K562 (cell line): ENCODE measurements at regions not wholly inside any gene's neighbourhood (a gene's known extent, or its start where the extent isn't known, plus 50 kb on each side); places are given as distances from the start of the nearest gene placed in this dataset.

ENCODE experiments used
- ATAC-seq: fragments of 200-7000 bp; cut with Tn5 transposase; 3 replicates; pipeline ENCODE4 v1.9.1; 2020; ENCODE audit warnings: moderate library complexity
- BruUV-seq: library from RNA; stranded (reverse); fragments of 400-500 nt; replicated peaks from 2 replicates; lab custom pipeline; 2021; lab: Mats Ljungman, UMichigan
- CTCF ChIA-PET: fragments of 300-600 bp; formaldehyde crosslinking; extraction: SDS; loops from one replicate; lab custom pipeline; 2021; ENCODE audit warnings: low intra/inter-chr PET ratio; lab: Yijun Ruan, JAX
- POLR2A ChIA-PET: fragments of 300-600, 350-650 bp; sonication (Branson Sonifier 250); formaldehyde crosslinking; extraction: SDS; loops from one replicate; lab custom pipeline; 2021; ENCODE audit warnings: antibody characterized with exemption, inconsistent platforms; lab: Yijun Ruan, JAX
- DNase-seq, 4 experiments: peaks; one replicate each; pipeline versions ENCODE4 v3.0.0 to v3.0.0-alpha.2; 2011 to 2018; ENCODE audit warnings: low spot score in 3 of 4, mixed read lengths in 3 of 4; ENCODE audit errors: extremely low read depth in 1 of 4
- FAIRE-seq: peaks from 2 replicates; lab custom pipeline; 2011; peaks lifted over from hg19 to GRCh38; lab: Jason Lieb, UNC
- H2AFZ ChIP-seq: 2 replicates; pipeline ENCODE4 v1.6.0; 2011; ENCODE audit warnings: low read depth, low read length, control low read depth, inconsistent platforms
- H3K27ac ChIP-seq: fragments of 200-600 bp; 3 replicates; pipeline ENCODE4 v1.8.0; 2011; ENCODE audit warnings: low read depth, mild to moderate bottlenecking, control low read depth, inconsistent platforms, low read length, moderate library complexity, mixed read lengths; ENCODE audit errors: extremely low read depth
- H3K27me3 ChIP-seq, 2 experiments: fragments of 300-600 bp in 1 of 2; 2 replicates in 1 of 2; 3 replicates in 1 of 2; pipeline versions ENCODE4 v1.6.0 to v1.8.0; 2011; ENCODE audit warnings: inconsistent platforms in 2 of 2, low read length in 2 of 2, mild to moderate bottlenecking in 1 of 2, mixed read lengths in 1 of 2, moderate library complexity in 1 of 2; ENCODE audit not compliant: control insufficient read depth in 2 of 2, insufficient read depth in 2 of 2
- H3K36me3 ChIP-seq: fragments of 300-600 bp; 3 replicates; pipeline ENCODE4 v1.8.0; 2011; ENCODE audit warnings: mild to moderate bottlenecking, low read length, inconsistent platforms; ENCODE audit not compliant: control insufficient read depth, insufficient read depth
- H3K4me1 ChIP-seq, 2 experiments: fragments of 200-600 bp in 1 of 2; replicated peaks in 1 of 2; 2 replicates in 1 of 2; 3 replicates in 1 of 2; pipeline versions ENCODE4 v1.5.1 to v1.8.0; 2011; ENCODE audit warnings: inconsistent platforms in 2 of 2, low read length in 2 of 2, mild to moderate bottlenecking in 1 of 2, mixed read lengths in 1 of 2, moderate library complexity in 1 of 2; ENCODE audit not compliant: control insufficient read depth in 2 of 2, insufficient read depth in 2 of 2
- H3K4me2 ChIP-seq: 2 replicates; pipeline ENCODE4 v1.6.1; 2011; ENCODE audit warnings: low read length, control low read depth, inconsistent platforms, mixed read lengths; ENCODE audit not compliant: insufficient read depth
- H3K4me3 ChIP-seq: fragments of 200-600 bp; sonication (generic), shearing (Covaris generic); 2 replicates; pipeline ENCODE4 v1.5.1; 2016; ENCODE audit warnings: control low read depth, inconsistent platforms
- H3K79me2 ChIP-seq: fragments of 200-600 bp; 3 replicates; pipeline ENCODE4 v1.8.0; 2011; ENCODE audit warnings: low read length, inconsistent platforms; ENCODE audit not compliant: control insufficient read depth, insufficient read depth
- H3K9ac ChIP-seq, 2 experiments: 2 replicates each; pipeline versions ENCODE4 v1.6.0 to v1.6.1; 2011; ENCODE audit warnings: low read depth in 2 of 2, low read length in 2 of 2, control low read depth in 1 of 2, inconsistent platforms in 1 of 2, mild to moderate bottlenecking in 1 of 2, mixed read lengths in 1 of 2; ENCODE audit not compliant: insufficient read depth in 1 of 2
- H3K9me1 ChIP-seq: one replicate; pipeline ENCODE4 v1.6.0; 2011; ENCODE audit warnings: inconsistent platforms, mild to moderate bottlenecking, low read length, moderate library complexity; ENCODE audit not compliant: control insufficient read depth, insufficient read depth
- H3K9me3 ChIP-seq: replicated peaks from 2 replicates; pipeline ENCODE4 v1.5.1; 2011; ENCODE audit warnings: low read depth, low read length, inconsistent platforms; ENCODE audit not compliant: control insufficient read depth, insufficient read depth
- H4K20me1 ChIP-seq: replicated peaks from 2 replicates; pipeline ENCODE4 v1.6.1; 2011; ENCODE audit warnings: low read length, inconsistent platforms, mixed read lengths; ENCODE audit not compliant: control insufficient read depth, insufficient read depth
- CHAMP1 ChIP-seq: fragments of 450-650 bp; IDR thresholded peaks from 2 replicates; pipeline ENCODE4 v1.6.1; 2016; ENCODE audit warnings: mild to moderate bottlenecking
- CHD4 ChIP-seq: fragments of 200-600 bp; sonication (generic); IDR thresholded peaks from 3 replicates; pipeline ENCODE4 v1.6.1; 2012; ENCODE audit warnings: low read depth, mild to moderate bottlenecking, mixed read lengths, low read length, inconsistent platforms; ENCODE audit not compliant: insufficient read depth, insufficient replicate concordance, poor library complexity, severe bottlenecking
- CREM ChIP-seq: IDR thresholded peaks from 2 replicates; pipeline ENCODE4 v1.6.1; 2014; ENCODE audit warnings: antibody characterized with exemption, low read depth
- EP300 ChIP-seq: IDR thresholded peaks from 2 replicates; pipeline ENCODE4 v1.6.1; 2012; ENCODE audit warnings: low read length, improper control_type of control experiment
- NR2C1 ChIP-seq, 2 experiments: fragments of 450-650 bp; IDR thresholded peaks; 2 replicates each; pipeline ENCODE4 v1.6.1; 2017; ENCODE audit warnings: mild to moderate bottlenecking in 2 of 2, antibody characterized with exemption in 1 of 2, inconsistent platforms in 1 of 2, missing compliant biosample characterization in 1 of 2, missing genetic modification characterization in 1 of 2
- POLR3G ChIP-seq: IDR thresholded peaks from 2 replicates; pipeline ENCODE4 v1.6.1; 2011; ENCODE audit not compliant: insufficient read length, insufficient replicate concordance; ENCODE audit errors: extremely low read depth
- SMARCB1 ChIP-seq: IDR thresholded peaks from 2 replicates; pipeline ENCODE4 v1.6.1; 2011; ENCODE audit warnings: improper control_type of control experiment, low read depth; ENCODE audit not compliant: insufficient read length
- TBP ChIP-seq: optimal IDR thresholded peaks from 2 replicates; pipeline ENCODE3; 2011; ENCODE audit warnings: low read depth, low read length, improper control_type of control experiment
- TCF7L2 ChIP-seq: fragments of 150-350 bp; IDR thresholded peaks from 2 replicates; pipeline ENCODE4 v1.6.1; 2016; ENCODE audit warnings: low read depth, mild to moderate bottlenecking, low read length, moderate library complexity
- ZKSCAN1 ChIP-seq: fragments of 150-350 bp; IDR thresholded peaks from 2 replicates; pipeline ENCODE4 v1.6.1; 2016; ENCODE audit warnings: low read depth, low read length
- WGBS: fragments of 100-300 bp; shearing (Covaris generic); methylation state at CpG from one replicate; pipeline ENCODE4 v1.1.6; 2016; ENCODE audit warnings: low coverage, mixed read lengths; ENCODE audit not compliant: insufficient coverage; ENCODE audit errors: missing lambda C conversion rate; 5-methylcytosine and 5-hydroxymethylcytosine counted together
- in situ Hi-C: fragments of 300-500 bp; cut with MboI; formaldehyde crosslinking; loops from 4 replicates; pipeline ENCODE4 v1.15.0; 2018; ENCODE audit warnings: inconsistent platforms, mixed read lengths
- intact Hi-C: fragments of 100-400 bp; cut with micrococcal nuclease; formaldehyde crosslinking; loops from 2 replicates; pipeline ENCODE4 v1.14.2; 2022
- TF ChIP-seq, protein P1 (sequence below): fragments of 250-450 bp; sonication (Bioruptor Pico); IDR thresholded peaks from 2 replicates; pipeline ENCODE4 v1.4.0; 2020; ENCODE audit warnings: borderline replicate concordance

DNA sequence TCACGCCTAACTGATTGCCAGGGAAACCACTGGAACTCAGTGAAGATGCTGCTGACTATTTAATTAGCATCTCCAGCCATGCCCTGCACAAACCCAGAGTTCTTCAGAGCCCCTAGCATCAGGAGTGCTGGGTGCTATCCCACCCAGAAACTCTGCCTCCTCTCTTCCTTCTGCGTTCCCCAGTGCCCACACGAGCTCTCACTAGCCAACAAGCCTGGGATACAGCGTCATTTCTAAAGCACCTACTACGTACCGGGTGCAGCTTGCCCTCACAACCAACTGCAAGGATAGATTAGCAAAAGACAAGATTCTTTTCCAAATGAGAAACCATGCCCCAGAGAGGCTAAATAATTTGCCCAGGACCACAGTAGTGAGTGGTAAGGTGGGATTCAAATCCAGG is 105.2 kb upstream of the FOXP4 start:
- no peaks in the 10 kb centered on the region for H3K36me3 ChIP-seq
- POLR2A ChIA-PET, result interaction anchor here (1.1 kb wide), 1 partner anchor 10 kb away, joined by 3 read pairs; no protein-coding TSS in a partner anchor
- H3K79me2 ChIP-seq, result no peaks in the 10 kb centered on the region
- BruUV-seq, result no TSS peak
- TF ChIP-seq EP300 (no peak), ZKSCAN1 (peak; percentile 75)
- H3K9me3 ChIP-seq, result no peaks in the 10 kb centered on the region
- H3K27ac ChIP-seq, result no peak overlapping the region
- 0% methylated on average over 6 of the region's 6 CpGs for WGBS
- intact Hi-C loops (no loop called here), in situ Hi-C loops (no loop called here)
- H3K27me3 ChIP-seq, result peaks cover 34 to 75% of the 10 kb centered on the region in 2 experiments
- H3K4me3 ChIP-seq, result no peak overlapping the region
- CTCF ChIA-PET, result no interaction called here
- ATAC-seq (no peak), FAIRE-seq (no peak), DNase-seq (no peak)
- H4K20me1 ChIP-seq, result peaks cover 4% of the 10 kb centered on the region
- no peaks in the 10 kb centered on the region for H3K9me1 ChIP-seq
- H3K4me2 ChIP-seq, result no peak overlapping the region
- no peak overlapping the region for H2AFZ ChIP-seq
- H3K4me1 ChIP-seq, result peaks cover 7 to 11% of the 10 kb centered on the region in 2 experiments; a peak in 4 of 5 replicates
- H3K9ac ChIP-seq, result no peak overlapping the region

DNA sequence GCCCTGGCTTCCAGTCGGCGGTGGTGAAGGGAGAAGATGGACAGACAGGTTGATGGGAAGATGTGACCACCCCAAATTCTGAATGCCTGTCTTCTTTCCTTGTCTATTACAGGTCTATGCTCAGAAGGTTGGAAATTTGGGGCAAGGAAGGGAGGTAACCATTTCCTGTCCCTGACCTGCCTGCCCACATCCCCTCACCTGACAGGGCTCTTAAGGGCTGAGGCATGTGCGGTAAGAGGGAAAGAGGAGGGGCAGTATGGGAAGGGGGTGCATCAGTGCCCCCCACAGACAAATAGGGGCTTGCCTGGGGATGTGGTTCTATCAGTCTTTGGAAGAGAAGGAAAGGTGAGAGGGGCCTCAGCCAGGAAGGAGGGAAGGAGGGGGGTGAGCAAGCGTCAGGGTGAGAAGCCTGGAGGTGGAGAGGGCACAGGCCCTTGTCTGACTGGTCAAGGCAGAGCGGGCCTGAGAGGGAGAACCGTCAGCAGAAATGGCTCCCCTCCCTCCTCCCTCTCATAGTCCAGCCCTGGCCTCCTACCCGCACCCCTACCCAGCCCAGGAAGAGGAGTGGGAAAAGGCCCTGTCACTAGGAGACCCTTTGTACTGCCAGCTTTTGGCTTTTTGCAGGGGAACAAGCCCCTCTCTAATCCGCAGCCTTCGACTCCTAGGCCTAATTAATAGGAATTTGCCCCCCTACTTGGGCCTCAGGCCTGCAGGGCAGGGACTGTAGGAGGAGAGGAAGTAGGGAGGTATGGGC is 104.4 kb upstream of the FOXP4 start:
- H3K4me2 ChIP-seq, result no peak overlapping the region
- no peaks in the 10 kb centered on the region for H3K9me1 ChIP-seq
- H2AFZ ChIP-seq, result no peak overlapping the region
- no peaks in the 10 kb centered on the region for H3K79me2 ChIP-seq
- intact Hi-C loops, result no loop called here
- no peaks in the 10 kb centered on the region for H3K36me3 ChIP-seq
- ATAC-seq (no peak), DNase-seq (no peak), FAIRE-seq (no peak)
- no peak overlapping the region for H3K9ac ChIP-seq
- peaks cover 7% of the 10 kb centered on the region for H4K20me1 ChIP-seq
- ChIA-PET CTCF (interaction anchor here (1.4 kb wide), 1 partner anchor 240 kb away, joined by 5 read pairs; no protein-coding TSS in a partner anchor), POLR2A (no interaction called here)
- H3K27ac ChIP-seq, result no peak overlapping the region
- no peaks in the 10 kb centered on the region for H3K9me3 ChIP-seq
- no peak overlapping the region for H3K4me3 ChIP-seq
- 22% methylated on average over 8 of the region's 9 CpGs for WGBS
- H3K4me1 ChIP-seq, result peaks cover 7 to 11% of the 10 kb centered on the region in 2 experiments; a peak in 4 of 5 replicates
- peaks cover 34 to 77% of the 10 kb centered on the region in 2 experiments for H3K27me3 ChIP-seq
- no TSS peak for BruUV-seq
- in situ Hi-C loops, result no loop called here
- TF ChIP-seq, protein P1, sequence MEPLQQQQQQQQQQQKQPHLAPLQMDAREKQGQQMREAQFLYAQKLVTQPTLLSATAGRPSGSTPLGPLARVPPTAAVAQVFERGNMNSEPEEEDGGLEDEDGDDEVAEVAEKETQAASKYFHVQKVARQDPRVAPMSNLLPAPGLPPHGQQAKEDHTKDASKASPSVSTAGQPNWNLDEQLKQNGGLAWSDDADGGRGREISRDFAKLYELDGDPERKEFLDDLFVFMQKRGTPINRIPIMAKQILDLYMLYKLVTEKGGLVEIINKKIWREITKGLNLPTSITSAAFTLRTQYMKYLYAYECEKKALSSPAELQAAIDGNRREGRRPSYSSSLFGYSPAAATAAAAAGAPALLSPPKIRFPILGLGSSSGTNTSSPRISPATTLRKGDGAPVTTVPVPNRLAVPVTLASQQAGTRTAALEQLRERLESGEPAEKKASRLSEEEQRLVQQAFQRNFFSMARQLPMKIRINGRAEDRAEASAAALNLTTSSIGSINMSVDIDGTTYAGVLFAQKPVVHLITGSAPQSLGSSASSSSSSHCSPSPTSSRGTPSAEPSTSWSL (CRISPR knock-in tag), result no peak
- no peak for TF ChIP-seq CHAMP1
- no peak for TF ChIP-seq SMARCB1
- no peak for TF ChIP-seq TCF7L2
- no peak for TF ChIP-seq CHD4
- no peak for TF ChIP-seq POLR3G
- no peak for TF ChIP-seq TBP
- no peak for TF ChIP-seq NR2C1 (IDR thresholded peaks at IDR 0.05)
- no peak for TF ChIP-seq NR2C1 (tag; IDR thresholded peaks at IDR 0.05)
- TF ChIP-seq CREM, result no peak
